GM18520 (cell line): ENCODE measurements at regions not wholly inside any gene's neighbourhood (a gene's known extent, or its start where the extent isn't known, plus 50 kb on each side); places are given as distances from the start of the nearest gene placed in this dataset.

Experiments
- ATAC-seq: cut with Tn5 transposase; IDR thresholded peaks from one replicate; pipeline ENCODE4 v1.9.1; 2021; ENCODE audit not compliant: unreplicated experiment

GRCh38 chr20:58111310-58112016 lies 117.0 kb downstream of the ANKRD60 start:
- no peak for ATAC-seq

GRCh38 chr20:58109918-58110635 lies 118.4 kb downstream of the ANKRD60 start:
- no peak for ATAC-seq

DNA sequence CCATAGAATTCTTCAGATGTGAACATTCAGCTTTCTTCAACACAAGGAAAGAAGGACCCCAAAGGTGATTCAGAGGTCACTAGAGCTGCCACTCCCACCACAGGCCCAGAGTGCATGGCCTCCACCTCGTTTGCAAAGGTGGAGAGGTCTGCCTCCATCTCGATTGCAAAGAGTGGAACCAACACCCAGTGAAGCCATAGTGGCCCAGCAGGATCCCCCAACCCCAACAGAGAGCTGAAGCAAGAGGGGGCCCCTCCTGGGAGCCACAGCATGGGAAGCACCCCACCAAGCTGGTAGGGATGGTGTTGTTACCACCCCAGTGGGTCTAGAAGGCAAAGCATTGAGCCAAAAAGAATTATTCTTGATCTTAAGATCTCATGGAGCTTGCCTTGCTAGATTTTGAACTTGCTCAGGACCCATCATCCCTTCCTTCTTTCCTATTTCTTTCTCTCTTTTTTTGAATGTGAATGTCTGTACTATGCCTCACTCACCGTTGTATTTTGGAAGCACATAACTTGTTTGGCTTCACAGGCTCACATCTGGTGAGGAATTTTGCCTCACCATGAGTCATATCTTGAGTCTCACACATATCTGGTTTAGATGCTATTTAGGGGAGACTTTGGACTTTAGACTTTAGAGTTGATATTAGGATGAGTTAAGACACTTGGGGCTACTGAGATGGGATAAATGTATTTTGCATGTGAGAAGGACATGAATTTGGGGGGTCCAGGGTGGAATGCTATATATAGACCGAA lies 119.2 kb downstream of the ANKRD60 start:
- no peak for ATAC-seq

DNA sequence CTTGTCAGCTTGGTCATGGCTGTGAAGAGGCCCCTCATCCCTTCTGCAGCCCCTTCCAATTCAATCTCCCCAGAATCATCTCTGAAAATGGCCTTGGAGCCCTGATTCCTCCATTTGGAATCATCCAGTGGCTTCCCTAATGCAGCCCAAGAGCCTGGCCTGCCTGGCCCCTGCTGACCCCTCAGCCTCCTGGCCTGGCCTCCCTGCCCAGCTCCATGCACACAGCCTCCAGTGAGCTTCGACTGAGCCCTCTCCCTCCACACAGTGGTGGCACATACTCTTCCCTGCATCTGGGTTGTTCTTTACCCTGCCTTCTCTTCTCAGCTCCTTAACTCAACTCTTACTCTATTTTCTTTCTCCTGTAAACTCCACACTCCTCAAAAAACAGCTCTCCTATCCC lies 120.9 kb downstream of the ANKRD60 start:
- no peak for ATAC-seq

- ATAC-seq: no peak
Measured at GRCh38 chr20:58106143-58106750, 122.2 kb downstream of the ANKRD60 start.

DNA sequence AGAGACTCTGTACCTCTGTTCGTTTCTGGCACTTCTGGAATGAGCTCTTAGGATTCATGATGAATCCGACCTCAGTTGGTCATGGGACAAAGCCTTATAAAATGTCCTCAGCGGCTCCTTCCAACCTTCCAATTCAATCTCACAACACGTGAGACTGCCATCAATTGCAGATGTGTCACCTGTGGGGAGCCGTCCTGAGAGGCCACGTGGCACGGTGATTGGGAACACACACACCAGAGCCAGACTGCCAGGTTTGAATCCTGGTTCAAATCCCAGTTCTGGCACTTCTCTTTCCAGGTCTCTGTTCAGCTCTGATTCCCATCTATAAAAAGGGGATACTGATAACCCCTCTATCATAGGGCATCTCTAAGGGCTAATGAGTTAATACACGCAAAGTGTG lies 124.5 kb downstream of the ANKRD60 start:
- no peak for ATAC-seq

GRCh38 chr20:58103517-58103904 lies 124.9 kb downstream of the ANKRD60 start:
- ATAC-seq: no peak

GRCh38 chr20:58102744-58103516 lies 125.5 kb downstream of the ANKRD60 start:
- ATAC-seq: no peak

DNA sequence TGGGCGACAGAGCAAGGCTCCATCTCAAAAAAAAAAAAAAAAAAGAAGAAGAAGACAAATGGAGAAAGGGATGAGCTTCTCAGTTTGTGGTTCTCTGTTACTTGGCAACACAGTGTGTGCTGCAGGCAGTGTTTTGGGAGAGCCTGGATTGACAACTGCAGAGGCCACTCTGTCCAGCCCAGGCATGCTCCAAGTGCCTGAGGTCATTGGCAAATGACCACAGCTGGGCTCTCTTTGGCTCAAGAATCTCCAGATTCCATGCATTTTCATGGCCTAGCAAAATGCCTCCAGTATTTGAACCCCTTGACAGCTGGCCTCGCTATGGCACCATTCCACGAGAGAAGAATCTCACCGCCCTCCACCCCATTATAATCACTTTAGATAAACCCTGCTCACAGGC lies 126.2 kb downstream of the ANKRD60 start:
- ATAC-seq: no peak

GRCh38 chr20:58100731-58101356 lies 127.6 kb downstream of the ANKRD60 start:
- ATAC-seq: no peak

DNA sequence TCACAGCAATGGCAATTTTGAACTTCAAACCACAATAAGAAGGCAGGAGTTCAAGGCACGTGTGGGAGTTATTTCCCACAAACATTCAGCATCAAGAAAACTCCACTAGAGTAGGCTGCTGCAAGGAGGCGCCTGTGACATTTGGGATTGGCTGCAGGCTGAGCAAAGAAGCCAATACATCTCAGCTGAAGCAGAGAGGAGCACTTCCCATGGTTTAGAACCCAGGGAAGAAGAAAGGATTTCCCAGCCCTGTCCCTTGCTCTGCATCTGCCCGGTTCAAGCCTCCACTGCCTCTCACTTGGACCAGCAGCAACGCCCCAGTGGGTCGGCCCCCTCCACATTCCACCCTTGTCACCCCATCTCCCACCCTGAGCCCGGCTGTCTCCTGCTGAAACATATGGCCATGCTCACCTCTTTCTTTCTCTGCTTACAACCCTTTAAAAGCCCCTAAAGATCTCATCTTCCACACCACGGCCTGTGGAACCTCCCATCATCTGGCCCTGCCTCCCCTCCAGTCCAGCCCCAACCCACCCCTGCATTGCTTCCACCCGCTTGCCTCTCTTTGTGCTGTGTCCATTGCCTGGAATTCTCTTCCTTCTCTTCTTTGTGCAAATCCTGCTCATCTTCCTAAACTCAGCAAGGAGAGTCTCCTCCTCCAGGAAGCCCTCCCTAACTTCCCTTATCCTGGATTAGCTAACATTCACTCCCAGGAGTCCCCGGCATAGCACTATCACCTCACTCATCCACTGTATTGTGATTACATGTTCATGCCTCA lies 128.3 kb downstream of the ANKRD60 start:
- ATAC-seq: no peak

DNA sequence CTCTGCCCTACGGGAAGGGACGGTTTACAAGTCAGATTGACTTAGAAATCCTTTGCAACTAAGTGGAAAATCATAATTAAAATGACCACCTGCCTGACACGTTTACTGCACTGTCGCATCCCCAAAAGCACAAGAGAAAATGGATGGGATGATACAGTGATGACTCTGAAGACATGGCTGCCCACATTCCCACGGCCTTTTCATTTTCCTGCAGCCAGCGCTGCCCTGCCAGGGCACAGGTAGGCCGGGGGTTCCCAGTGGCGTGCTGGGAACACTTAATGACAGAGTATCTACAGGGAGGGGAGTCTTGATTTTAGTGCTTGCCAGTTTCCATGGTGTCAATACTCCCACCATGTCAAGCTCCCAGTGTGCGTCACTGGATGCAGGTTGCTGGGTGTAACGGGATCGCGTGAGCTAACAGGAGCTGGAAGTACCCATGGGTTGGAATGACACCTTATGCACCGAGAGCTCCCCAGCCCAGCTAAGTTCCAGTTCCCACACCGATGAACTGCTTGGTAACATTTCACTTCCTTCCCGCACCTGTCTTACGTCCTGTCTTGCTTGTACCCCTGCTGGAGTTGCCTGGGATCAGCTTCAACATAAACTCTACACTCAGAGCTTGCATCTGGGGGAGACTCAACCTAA lies 129.0 kb downstream of the ANKRD60 start:
- no peak for ATAC-seq

- no peak for ATAC-seq
Measured at GRCh38 chr20:58098571-58098970, 129.9 kb downstream of the ANKRD60 start.

GRCh38 chr20:58097943-58098342 lies 130.5 kb downstream of the ANKRD60 start:
- ATAC-seq: no peak

DNA sequence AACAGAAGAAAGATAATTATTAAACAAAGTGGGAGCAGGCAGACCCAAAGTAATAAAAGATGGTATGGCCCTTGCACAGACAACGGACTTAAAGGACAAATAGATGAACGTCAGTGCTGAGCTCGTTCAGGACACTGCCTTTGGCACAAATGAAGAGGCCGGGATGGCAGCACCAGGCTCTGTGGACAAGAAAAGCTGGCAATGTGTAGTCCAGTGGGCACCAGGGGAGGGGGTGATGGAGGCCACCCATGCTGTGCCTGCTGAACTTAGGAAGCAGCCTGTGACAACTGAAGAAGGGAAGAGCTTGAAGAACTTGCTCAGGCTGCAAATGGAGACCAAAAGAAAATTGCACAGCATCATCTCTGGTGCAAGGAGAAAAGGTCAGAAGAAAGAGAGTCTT lies 131.0 kb downstream of the ANKRD60 start:
- ATAC-seq: no peak

DNA sequence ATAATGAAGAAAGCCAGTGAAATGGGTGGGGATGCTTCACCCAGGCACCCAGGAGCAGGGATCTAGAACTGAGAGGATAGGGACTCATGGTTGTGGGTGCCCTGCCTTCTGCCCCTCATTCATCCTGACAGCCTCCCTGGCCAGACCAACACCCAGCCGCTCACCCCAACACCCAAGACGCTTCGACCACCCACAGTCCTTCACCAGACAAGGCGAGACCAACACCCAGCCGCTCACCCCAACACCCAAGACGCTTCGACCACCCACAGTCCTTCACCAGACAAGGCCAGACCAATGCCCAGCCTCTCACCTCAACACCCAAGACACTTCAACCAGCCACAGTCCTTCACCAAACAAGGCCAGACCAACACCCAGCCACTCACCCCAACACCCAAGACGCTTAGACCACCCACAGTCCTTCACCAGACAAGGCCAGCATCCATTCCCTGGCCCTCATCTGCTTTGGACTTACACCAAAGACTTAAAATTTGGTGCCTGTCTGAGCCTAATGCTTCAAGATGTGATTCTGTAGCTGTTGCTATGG lies 131.5 kb downstream of the ANKRD60 start:
- no peak for ATAC-seq

- no peak for ATAC-seq
Measured at GRCh38 chr20:58094698-58095097, 133.8 kb downstream of the ANKRD60 start.

GRCh38 chr20:58094160-58094559 lies 134.3 kb downstream of the ANKRD60 start:
- ATAC-seq: no peak

GRCh38 chr20:58092871-58093270 lies 135.6 kb downstream of the ANKRD60 start:
- ATAC-seq: no peak
